H1 (cell line): ENCODE measurements at regions not wholly inside any gene's neighbourhood (a gene's known extent, or its start where the extent isn't known, plus 50 kb on each side); places are given as distances from the start of the nearest gene placed in this dataset.

Experiments
- FOSL1 ChIP-seq: IDR thresholded peaks from 2 replicates; pipeline ENCODE4 v1.6.1; 2011; ENCODE audit warnings: mild to moderate bottlenecking, low read depth, low read length, moderate library complexity; ENCODE audit not compliant: insufficient read depth
- GTF2F1 ChIP-seq: IDR thresholded peaks from 2 replicates; pipeline ENCODE4 v1.6.1; 2012; ENCODE audit warnings: low read depth, low read length, improper control_type of control experiment, borderline replicate concordance
- HDAC2 ChIP-seq, 2 experiments: fragments of 300-600 bp in 1 of 2; sonication (generic) in 1 of 2; IDR thresholded peaks; 2 replicates each; pipeline ENCODE4 v1.6.1; 2011 to 2012; ENCODE audit warnings: low read depth in 2 of 2, low read length in 2 of 2, mild to moderate bottlenecking in 2 of 2, moderate library complexity in 2 of 2, borderline replicate concordance in 1 of 2, inconsistent platforms in 1 of 2
- YY1 ChIP-seq: IDR thresholded peaks from 2 replicates; pipeline ENCODE4 v1.6.1; 2011; ENCODE audit warnings: low read depth, mild to moderate bottlenecking, low read length
- TF ChIP-seq, protein P1 (sequence below), 3 experiments: IDR thresholded peaks; 1 replicate in 2 of 3; 2 replicates in 1 of 3; pipeline versions ENCODE4 v1.5.1 to v1.6.1; 2011; ENCODE audit warnings: low read length in 3 of 3, mild to moderate bottlenecking in 3 of 3, inconsistent platforms in 2 of 3, low read depth in 1 of 3, moderate library complexity in 1 of 3; ENCODE audit not compliant: insufficient read depth in 1 of 3; ENCODE audit errors: control extremely low read depth in 1 of 3
- TF ChIP-seq, protein P2 (sequence below): fragments of 300-600 bp; sonication (generic); IDR thresholded peaks from 2 replicates; pipeline ENCODE4 v1.7.1; 2012; ENCODE audit warnings: low read length, moderate library complexity, mild to moderate bottlenecking, inconsistent platforms; ENCODE audit not compliant: insufficient replicate concordance

DNA sequence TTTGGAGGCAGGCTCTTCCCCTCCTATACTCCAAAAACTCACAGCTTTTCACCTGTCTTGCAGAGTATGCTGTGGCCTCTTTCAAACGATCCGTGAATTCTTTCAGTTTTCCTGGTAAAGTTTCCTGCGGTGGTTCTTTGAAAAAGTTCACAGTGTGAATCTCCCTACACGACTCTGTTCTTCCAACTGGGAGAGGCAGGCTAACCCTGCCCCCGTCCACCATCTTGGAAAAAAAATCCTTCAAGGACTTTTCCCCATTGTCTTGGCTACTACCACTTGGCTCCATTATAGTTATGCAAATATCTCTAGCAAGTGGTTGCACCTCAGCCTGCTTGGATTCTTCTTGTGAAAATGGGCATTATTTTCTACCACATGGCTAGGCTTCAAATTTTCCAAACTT, 382.6 kb downstream of the AGTPBP1 start:
- TF ChIP-seq, protein P1, sequence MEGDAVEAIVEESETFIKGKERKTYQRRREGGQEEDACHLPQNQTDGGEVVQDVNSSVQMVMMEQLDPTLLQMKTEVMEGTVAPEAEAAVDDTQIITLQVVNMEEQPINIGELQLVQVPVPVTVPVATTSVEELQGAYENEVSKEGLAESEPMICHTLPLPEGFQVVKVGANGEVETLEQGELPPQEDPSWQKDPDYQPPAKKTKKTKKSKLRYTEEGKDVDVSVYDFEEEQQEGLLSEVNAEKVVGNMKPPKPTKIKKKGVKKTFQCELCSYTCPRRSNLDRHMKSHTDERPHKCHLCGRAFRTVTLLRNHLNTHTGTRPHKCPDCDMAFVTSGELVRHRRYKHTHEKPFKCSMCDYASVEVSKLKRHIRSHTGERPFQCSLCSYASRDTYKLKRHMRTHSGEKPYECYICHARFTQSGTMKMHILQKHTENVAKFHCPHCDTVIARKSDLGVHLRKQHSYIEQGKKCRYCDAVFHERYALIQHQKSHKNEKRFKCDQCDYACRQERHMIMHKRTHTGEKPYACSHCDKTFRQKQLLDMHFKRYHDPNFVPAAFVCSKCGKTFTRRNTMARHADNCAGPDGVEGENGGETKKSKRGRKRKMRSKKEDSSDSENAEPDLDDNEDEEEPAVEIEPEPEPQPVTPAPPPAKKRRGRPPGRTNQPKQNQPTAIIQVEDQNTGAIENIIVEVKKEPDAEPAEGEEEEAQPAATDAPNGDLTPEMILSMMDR (IDR thresholded peaks at IDR 0.05; ENCODE audit: control extremely low read depth in 1 of 3, insufficient read depth in 1 of 3, low read depth in 1 of 3, low read length in 3 of 3): no peak
- TF ChIP-seq, protein P2, sequence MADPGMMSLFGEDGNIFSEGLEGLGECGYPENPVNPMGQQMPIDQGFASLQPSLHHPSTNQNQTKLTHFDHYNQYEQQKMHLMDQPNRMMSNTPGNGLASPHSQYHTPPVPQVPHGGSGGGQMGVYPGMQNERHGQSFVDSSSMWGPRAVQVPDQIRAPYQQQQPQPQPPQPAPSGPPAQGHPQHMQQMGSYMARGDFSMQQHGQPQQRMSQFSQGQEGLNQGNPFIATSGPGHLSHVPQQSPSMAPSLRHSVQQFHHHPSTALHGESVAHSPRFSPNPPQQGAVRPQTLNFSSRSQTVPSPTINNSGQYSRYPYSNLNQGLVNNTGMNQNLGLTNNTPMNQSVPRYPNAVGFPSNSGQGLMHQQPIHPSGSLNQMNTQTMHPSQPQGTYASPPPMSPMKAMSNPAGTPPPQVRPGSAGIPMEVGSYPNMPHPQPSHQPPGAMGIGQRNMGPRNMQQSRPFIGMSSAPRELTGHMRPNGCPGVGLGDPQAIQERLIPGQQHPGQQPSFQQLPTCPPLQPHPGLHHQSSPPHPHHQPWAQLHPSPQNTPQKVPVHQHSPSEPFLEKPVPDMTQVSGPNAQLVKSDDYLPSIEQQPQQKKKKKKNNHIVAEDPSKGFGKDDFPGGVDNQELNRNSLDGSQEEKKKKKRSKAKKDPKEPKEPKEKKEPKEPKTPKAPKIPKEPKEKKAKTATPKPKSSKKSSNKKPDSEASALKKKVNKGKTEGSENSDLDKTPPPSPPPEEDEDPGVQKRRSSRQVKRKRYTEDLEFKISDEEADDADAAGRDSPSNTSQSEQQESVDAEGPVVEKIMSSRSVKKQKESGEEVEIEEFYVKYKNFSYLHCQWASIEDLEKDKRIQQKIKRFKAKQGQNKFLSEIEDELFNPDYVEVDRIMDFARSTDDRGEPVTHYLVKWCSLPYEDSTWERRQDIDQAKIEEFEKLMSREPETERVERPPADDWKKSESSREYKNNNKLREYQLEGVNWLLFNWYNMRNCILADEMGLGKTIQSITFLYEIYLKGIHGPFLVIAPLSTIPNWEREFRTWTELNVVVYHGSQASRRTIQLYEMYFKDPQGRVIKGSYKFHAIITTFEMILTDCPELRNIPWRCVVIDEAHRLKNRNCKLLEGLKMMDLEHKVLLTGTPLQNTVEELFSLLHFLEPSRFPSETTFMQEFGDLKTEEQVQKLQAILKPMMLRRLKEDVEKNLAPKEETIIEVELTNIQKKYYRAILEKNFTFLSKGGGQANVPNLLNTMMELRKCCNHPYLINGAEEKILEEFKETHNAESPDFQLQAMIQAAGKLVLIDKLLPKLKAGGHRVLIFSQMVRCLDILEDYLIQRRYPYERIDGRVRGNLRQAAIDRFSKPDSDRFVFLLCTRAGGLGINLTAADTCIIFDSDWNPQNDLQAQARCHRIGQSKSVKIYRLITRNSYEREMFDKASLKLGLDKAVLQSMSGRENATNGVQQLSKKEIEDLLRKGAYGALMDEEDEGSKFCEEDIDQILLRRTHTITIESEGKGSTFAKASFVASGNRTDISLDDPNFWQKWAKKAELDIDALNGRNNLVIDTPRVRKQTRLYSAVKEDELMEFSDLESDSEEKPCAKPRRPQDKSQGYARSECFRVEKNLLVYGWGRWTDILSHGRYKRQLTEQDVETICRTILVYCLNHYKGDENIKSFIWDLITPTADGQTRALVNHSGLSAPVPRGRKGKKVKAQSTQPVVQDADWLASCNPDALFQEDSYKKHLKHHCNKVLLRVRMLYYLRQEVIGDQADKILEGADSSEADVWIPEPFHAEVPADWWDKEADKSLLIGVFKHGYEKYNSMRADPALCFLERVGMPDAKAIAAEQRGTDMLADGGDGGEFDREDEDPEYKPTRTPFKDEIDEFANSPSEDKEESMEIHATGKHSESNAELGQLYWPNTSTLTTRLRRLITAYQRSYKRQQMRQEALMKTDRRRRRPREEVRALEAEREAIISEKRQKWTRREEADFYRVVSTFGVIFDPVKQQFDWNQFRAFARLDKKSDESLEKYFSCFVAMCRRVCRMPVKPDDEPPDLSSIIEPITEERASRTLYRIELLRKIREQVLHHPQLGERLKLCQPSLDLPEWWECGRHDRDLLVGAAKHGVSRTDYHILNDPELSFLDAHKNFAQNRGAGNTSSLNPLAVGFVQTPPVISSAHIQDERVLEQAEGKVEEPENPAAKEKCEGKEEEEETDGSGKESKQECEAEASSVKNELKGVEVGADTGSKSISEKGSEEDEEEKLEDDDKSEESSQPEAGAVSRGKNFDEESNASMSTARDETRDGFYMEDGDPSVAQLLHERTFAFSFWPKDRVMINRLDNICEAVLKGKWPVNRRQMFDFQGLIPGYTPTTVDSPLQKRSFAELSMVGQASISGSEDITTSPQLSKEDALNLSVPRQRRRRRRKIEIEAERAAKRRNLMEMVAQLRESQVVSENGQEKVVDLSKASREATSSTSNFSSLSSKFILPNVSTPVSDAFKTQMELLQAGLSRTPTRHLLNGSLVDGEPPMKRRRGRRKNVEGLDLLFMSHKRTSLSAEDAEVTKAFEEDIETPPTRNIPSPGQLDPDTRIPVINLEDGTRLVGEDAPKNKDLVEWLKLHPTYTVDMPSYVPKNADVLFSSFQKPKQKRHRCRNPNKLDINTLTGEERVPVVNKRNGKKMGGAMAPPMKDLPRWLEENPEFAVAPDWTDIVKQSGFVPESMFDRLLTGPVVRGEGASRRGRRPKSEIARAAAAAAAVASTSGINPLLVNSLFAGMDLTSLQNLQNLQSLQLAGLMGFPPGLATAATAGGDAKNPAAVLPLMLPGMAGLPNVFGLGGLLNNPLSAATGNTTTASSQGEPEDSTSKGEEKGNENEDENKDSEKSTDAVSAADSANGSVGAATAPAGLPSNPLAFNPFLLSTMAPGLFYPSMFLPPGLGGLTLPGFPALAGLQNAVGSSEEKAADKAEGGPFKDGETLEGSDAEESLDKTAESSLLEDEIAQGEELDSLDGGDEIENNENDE: no peak
- no peak for TF ChIP-seq FOSL1
- TF ChIP-seq YY1: 0 out of 2 replicates have a peak, but pooled peaks have one; percentile 71
- TF ChIP-seq HDAC2 (IDR thresholded peaks at IDR 0.05; ENCODE audit: borderline replicate concordance in 1 of 2, low read depth in 2 of 2, low read length in 2 of 2): no peak
- TF ChIP-seq GTF2F1: no peak
